Tongue (tissue), 1 donor: ENCODE measurements at regions not wholly inside any gene's neighbourhood (a gene's known extent, or its start where the extent isn't known, plus 50 kb on each side); places are given as distances from the start of the nearest gene placed in this dataset.

Source experiments
- DNase-seq: peaks from one replicate; pipeline ENCODE4 v3.0.0-alpha.2; 2015

DNA sequence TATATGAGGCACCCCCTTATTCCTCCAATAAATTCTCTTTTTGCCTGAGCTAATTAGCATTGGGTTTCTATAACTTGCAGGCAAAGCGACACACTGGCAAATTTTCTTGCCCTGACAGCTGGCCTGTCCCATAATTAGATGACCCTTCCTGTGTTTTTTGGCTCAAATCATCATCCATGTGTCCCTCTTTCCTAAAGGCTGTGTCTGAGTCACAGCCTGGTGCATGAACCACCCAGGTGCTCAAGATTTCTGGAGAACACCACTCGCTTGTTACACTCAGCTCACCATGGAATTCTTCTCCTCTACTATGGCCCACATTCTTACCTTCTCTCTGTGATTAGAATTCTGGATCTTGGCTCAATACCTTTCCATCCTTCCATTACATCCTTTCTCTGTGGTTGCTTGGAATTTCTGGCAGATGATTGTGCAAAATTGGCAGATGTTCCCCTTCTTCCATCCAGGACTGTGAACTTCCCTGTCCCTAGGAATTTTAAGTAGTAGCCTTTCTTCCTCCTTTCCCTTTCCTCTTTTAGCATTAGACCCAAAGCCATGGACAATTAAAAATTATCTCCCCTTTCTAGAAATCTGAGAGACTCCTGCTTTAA is 116.0 kb upstream of the ANKRD1 start:
- no peak for DNase-seq

DNA sequence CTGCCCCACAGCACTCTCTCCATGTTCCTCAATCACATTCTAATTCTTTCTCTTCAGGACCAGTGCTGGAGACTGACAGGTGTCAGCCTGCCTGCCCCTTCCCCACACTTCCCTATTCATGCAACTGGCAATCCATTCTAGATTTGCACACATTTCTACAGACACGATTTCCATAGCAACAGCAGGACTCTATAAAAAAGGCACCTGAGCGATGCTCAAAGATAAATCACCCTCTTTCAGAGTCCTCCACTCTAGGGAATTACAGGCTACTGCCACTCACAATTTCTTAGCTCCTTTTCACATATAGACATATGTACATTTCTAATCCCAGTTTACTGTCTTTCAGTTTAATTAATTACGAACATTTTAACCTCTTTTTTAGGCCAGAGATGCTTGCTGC is 118.1 kb upstream of the ANKRD1 start:
- no peak for DNase-seq

DNA sequence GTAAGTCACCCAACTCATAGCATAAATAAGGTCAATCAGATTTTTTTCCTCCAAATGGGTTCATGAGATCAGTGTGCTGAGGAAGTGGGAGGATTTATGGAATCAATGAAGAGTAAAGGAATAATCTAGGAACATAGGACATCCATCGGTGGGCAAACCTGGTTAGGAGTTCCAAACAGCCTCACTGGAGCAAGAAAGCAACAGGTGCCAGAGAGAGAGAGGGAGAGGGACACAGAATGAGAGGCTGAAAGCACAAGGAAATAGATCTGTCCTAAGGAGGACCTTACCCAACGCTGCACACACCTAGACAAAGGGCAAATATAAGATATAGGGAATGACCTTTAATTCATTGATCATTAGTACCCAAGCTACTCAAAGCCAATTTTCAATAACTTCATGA is 119.5 kb upstream of the ANKRD1 start:
- DNase-seq, result no peak

GRCh38 chr10:91042069-91042468 is 121.2 kb upstream of the ANKRD1 start:
- DNase-seq, result no peak

GRCh38 chr10:91043173-91043910 is 122.5 kb upstream of the ANKRD1 start:
- peak; percentile 54 for DNase-seq

GRCh38 chr10:91046869-91047268 is 126.0 kb upstream of the ANKRD1 start:
- peak; percentile 38 for DNase-seq

DNA sequence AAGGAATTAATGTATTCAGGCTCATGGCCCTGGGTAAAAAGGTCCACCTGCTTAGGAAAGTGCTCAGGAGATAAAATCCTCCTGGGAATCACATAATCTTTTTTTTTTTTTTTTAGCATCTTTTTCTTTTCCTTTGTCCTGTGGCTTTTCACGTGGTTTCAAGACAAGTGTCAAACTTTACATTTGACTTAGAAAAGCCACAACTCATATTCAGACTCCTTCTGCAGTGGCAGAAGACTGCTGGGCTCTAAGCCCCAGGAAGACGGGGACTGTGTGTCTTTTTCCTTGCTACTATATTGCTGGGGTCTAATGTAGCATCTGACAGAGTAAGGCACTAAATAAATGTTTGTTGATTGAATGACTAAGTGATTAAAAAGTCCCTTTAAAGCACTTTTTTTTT is 127.5 kb upstream of the ANKRD1 start:
- DNase-seq, result no peak

DNA sequence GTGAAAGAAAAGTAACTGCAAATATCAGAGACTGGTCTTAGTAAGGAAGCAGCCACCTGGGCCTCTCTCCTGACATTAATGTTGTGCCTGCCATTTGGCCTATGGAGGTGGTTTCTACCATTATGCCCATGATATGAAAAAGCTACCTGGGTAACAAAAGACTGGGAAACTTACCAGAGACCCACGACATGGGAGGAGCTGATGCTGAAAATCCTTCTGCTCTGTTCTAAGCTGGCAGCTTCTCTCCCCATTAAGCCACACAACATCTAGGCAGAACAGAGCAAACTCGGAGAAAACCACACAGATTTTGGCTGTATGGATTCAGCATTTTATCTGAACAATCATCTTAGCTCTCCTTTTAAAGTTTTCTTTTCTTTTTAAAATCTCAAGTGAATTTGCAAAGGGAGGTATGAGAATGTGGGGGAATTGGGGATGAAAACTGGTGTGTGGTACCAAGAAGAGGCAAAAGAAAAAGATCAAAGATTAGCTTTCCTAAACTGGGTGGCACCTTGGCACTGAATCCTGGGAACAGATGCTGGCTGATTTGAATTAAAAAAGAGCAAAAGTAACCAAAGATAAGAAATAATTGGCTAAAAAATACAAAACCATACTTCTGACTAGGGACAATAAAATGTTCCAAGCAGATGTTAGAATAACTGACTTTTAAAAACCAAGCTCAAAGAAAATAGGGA is 128.6 kb upstream of the ANKRD1 start:
- DNase-seq, result no peak

- no peak for DNase-seq
Observed at GRCh38 chr10:91049988-91050360, 129.1 kb upstream of the ANKRD1 start.

DNA sequence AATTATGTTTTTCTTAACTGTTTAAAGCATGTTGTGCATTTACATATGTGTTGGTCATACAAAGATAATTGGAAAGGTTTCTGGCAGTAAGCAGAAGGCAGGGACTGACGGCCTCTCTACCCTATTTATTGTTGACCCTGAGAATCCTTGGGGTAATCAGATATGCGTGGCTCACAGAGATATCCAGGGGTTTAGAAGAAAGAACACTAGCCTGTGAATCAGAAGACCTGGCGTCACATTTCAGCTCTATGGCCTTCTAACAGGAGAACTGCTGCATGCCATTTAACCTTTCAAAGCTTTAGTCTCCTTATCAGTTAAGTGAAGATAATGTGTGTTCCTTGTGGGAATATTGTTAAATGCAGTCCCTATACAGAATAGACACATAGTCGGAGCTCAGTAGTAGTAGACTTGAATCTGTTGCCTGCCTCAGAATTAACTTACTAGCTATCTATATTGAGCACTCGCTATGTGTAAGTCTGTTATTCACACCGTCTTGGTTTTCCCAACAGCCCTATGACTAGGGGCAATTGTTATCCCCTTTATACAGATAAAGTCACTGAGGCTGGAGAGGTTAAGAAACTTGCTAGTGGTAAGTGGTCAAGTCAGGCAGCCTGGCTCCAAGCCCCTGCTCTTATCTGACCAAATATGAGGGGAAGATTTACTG is 129.6 kb upstream of the ANKRD1 start:
- DNase-seq, result no peak

DNA sequence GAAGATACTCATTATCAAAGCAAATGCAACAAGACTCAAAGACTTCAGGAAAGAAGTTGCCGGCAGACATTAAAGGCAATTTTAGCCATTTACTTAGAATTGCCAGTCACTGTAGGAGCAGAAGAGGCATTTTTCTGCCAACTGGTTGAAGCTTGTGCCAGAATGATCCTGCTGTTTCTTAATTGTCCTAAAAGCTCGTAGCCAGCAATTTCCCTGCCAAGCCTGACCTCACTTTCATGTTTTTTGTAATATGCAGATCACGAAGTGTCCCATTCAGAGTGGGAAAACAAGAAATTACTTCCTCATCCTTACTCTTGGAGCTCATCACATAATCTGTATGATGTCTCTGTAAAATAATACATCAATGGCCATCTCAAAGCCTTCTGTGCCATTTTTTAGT is 130.9 kb upstream of the ANKRD1 start:
- DNase-seq, result peak; percentile 67

DNA sequence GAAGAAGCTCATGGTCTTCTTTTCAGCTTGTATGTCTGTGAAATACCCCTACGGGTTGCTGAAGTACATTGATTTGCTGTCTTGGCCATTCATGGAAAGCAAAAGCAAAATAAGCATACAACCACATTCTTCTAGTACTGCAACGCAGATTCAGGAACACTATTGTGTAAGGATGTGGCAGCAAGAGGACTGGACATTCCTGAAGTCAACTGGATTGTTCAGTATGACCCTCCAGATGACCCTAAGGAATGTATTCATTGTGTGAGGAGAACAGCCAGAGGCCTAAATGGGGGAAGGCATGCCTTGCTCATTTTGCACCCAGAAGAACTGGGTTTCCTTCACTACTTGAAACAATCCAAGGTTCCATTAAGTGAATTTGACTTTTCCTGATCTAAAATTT is 133.4 kb upstream of the ANKRD1 start:
- no peak for DNase-seq

GRCh38 chr10:91061187-91061586 is 140.3 kb upstream of the ANKRD1 start:
- DNase-seq, result no peak

DNA sequence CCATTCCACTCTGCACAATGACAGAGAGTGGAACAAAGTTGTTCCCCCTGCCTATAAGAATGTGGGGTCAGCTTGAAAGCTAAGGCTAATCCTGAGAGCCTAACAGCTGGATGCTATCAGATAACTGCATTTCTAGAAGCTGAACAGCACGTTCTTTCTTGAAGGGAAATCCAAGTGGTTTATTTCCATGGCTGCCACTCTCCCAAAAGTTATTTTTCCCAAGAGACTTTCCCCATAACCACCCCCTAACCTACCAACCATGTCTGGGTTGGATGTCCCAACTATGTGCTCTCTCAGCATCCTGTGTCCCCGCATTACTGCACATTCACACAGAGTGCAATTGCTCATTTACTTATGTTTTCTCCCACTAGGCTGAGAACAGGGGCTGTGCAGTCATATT is 140.7 kb upstream of the ANKRD1 start:
- DNase-seq, result peak; percentile 45

DNA sequence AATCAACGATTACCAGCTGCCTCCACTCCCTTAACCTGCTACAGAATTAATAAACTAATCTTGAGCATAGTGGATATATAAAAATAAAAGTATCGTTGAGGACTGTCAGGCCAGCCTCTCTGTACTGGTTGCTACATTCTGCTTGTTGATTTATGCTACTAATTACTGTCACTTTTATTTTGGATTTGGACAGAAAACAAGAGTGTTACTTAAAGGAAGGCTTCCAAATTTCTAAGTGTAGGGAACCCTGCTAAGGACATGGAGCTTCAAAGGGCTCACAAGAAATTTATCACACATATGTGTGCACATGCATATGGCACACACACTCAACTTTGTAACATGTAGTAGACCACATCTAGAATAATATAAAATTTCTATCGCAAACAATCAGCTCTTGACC is 141.2 kb upstream of the ANKRD1 start:
- no peak for DNase-seq

DNA sequence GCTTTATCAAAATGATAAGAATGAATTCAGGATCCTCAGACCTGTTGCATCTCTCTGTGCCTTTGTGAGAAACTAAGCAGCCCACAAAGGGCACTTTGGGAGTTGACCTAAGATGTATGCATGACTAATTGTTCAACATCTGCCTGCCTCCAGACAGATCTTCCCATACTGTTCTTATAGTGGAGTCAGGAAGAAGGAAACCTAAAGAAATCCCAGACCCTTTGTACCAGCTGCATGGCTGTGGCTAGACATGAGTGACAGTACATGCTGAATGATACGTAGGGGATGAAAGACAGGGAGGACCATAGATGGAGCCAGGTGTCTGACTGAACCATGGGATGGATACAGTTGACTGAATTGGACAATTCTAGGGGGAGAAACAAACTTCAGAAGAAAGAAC is 148.7 kb upstream of the PCGF5 start:
- DNase-seq, result no peak

DNA sequence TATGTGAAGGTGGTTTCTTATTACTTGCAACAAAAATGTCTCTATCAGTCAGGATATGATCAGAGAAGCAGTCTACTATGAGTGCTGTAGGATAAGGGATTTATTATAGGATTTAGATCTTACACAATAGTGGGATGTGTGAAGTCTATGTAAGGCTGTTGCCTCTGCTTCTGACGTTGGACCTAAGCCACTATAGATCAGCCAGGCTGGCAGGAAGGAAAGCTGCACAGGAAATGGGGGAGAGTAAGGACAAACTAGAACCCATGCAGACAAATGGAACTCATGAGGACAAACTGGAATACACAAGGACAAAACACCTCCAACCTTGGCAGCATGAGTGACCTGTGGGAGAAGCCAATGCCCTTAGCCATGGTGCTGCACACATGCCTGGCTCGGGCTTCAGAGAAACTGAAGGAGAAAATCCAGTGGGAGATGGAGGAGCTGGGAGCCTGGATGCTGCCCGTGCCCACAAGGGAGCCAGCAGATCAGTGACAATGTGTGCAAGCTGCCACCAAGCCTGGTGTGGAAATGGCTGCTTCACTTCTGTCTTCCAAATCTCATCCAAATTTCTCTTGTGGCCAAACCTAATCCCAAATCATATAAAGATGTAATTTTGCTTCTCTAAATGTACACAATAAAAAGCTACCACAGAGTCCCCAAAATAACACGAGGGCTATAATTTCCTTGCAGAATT is 147.0 kb upstream of the PCGF5 start:
- DNase-seq, result no peak

- peak; percentile 19 for DNase-seq
Observed at GRCh38 chr10:91076991-91077548, 143.4 kb upstream of the PCGF5 start.

DNA sequence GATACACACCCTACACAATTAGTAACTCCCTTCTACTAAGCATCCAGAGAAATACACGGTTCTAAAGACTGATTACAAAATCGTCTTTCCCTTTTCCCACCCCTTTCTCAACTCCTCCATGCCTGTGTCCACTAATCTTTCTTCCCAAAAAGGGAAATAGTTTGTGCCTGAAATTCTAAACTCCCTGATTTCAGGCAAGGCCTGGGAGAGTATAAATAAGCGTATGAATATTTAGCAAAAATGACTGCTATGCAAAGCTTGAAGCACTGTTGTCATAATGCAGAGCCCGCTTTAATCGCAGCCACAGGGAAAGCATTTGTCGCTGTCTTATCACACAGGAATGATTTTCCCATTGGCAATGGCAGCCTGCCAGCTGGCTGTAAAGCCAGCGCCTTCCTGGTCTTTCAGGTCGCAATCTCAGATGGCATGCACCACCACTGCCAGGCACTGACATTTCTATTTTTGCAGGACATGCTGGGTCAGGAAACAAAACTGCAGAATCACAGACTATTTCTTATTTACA is 142.9 kb upstream of the PCGF5 start:
- DNase-seq, result peak; percentile 91

DNA sequence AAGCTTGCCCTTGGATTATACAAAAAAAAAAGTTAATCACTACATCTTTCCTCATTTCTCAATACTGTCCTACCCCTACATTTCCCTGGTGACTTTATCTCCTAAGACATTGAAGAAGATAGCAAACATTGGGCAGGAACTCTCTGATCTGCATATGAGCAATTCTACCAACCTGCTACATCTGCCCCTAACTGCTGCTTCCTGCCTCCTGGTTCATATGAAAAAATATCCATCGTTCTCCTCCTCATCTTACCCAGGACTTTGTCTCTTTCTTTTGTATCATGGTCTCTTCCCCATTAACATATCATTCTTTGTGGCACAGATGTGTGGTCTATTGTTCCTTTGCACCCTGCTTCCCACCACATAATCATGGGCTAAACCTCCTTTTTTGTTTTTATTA is 139.7 kb upstream of the PCGF5 start:
- DNase-seq, result no peak

- no peak for DNase-seq
Observed at GRCh38 chr10:91082447-91082846, 138.0 kb upstream of the PCGF5 start.
